ENCODE measurements at regions not wholly inside any gene's neighbourhood (a gene's known extent, or its start where the extent isn't known, plus 50 kb on each side); places are given as distances from the start of the nearest gene placed in this dataset.

GRCh38 chr13:64900039-64900438 lies 2330.1 kb downstream of the PCDH9 start:
- H3K27ac ChIP-seq = no peak overlapping the region
- intact Hi-C loops (cut with DNase I) = no loop called here
- H3K27me3 ChIP-seq = no peaks in the 10 kb centered on the region
- no peak for DNase-seq
- H3K4me1 ChIP-seq (replicated peaks in 1 of 2) = no peaks in the 10 kb centered on the region
- 67 to 77% (median 76%) methylated on average over 1 to 2 of the region's 2 CpGs; no CpG with 5 or more reads in 1 of the 4 donors for WGBS, 4 donors
- TF ChIP-seq POLR2A (IDR thresholded peaks at IDR 0.05) (no peak), CTCF (IDR thresholded peaks at IDR 0.05) (no peak)
- no peaks in the 10 kb centered on the region for H3K36me3 ChIP-seq (replicated peaks in 1 of 2)
- no peaks in the 10 kb centered on the region for H3K9me3 ChIP-seq (replicated peaks in 1 of 3)
- H3K4me3 ChIP-seq = no peak overlapping the region

DNA sequence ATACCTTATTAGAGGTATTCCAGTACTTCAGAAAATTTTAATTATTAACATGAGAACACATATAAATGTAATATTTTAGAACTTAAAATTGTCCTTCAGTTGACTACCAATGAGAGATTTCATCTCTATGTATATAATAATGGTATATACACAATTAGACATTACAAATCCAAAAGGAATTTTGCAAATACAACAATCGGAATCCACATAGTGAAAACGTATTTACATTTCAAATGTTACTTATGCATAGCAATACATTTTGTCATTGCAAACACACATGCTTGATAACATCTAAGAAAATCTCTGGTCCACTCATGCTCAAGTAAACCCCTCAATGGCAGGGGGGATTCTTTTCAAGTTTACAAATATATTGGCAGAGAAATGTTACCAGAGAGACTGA lies 2345.2 kb downstream of the PCDH9 start:
- intact Hi-C loops (cut with DNase I) = no loop called here
- Histone ChIP-seq H3K4me3 (no peak overlapping the region), H3K27me3 (no peaks in the 10 kb centered on the region), H3K4me1 (replicated peaks in 1 of 2) (no peaks in the 10 kb centered on the region), H3K27ac (no peak overlapping the region), H3K36me3 (replicated peaks in 1 of 2) (no peaks in the 10 kb centered on the region), H3K9me3 (replicated peaks in 1 of 3) (no peaks in the 10 kb centered on the region)
- no peak for DNase-seq
- TF ChIP-seq CTCF (IDR thresholded peaks at IDR 0.05) (no peak), POLR2A (IDR thresholded peaks at IDR 0.05) (no peak)
- WGBS, 4 donors = 57 to 69% (median 67%) methylated on average over 2 of the region's 2 CpGs

- Histone ChIP-seq H3K27ac (no peak overlapping the region), H3K36me3 (replicated peaks in 1 of 2) (no peaks in the 10 kb centered on the region), H3K4me1 (replicated peaks in 1 of 2) (no peaks in the 10 kb centered on the region), H3K9me3 (replicated peaks in 1 of 3) (no peaks in the 10 kb centered on the region), H3K4me3 (no peak overlapping the region), H3K27me3 (no peaks in the 10 kb centered on the region)
- intact Hi-C loops (cut with DNase I) = no loop called here
- DNase-seq = no peak
- TF ChIP-seq POLR2A (IDR thresholded peaks at IDR 0.05) (no peak), CTCF (IDR thresholded peaks at IDR 0.05) (no peak)
- WGBS, 4 donors = 69 to 76% (median 71%) methylated on average over 3 of the region's 3 CpGs
Observed at GRCh38 chr13:64877176-64877575, 2353.0 kb downstream of the PCDH9 start.

- no peak overlapping the region for H3K27ac ChIP-seq
- no peak overlapping the region for H3K4me3 ChIP-seq
- DNase-seq = no peak
- intact Hi-C loops (cut with DNase I) = no loop called here
- TF ChIP-seq POLR2A (IDR thresholded peaks at IDR 0.05) (no peak), CTCF (IDR thresholded peaks at IDR 0.05) (no peak)
- H3K4me1 ChIP-seq (replicated peaks in 1 of 2) = no peaks in the 10 kb centered on the region
- WGBS, 4 donors = 63 to 82% (median 78%) methylated on average over 5 of the region's 5 CpGs
- no peaks in the 10 kb centered on the region for H3K27me3 ChIP-seq
- H3K36me3 ChIP-seq (replicated peaks in 1 of 2) = no peaks in the 10 kb centered on the region
- H3K9me3 ChIP-seq (replicated peaks in 1 of 3) = no peaks in the 10 kb centered on the region
Observed at GRCh38 chr13:64871742-64872141, 2358.4 kb downstream of the PCDH9 start.
